Erythroblast (primary cell): ENCODE measurements at regions not wholly inside any gene's neighbourhood (a gene's known extent, or its start where the extent isn't known, plus 50 kb on each side); places are given as distances from the start of the nearest gene placed in this dataset.

Experiments used
- GATA1 ChIP-seq: IDR thresholded peaks from 2 replicates; pipeline ENCODE4 v1.6.1; 2011; ENCODE audit warnings: low read depth, mild to moderate bottlenecking, control low read depth, low read length, moderate library complexity
- POLR2A ChIP-seq: IDR thresholded peaks from 2 replicates; pipeline ENCODE4 v1.6.1; 2011; ENCODE audit warnings: mild to moderate bottlenecking, low read length

- TF ChIP-seq POLR2A (no peak), GATA1 (no peak)
Observed at GRCh38 chr11:11209967-11210366, 143.1 kb downstream of the CSNK2A3 start.
